Stomach (tissue), 8 donors: ENCODE measurements at regions not wholly inside any gene's neighbourhood (a gene's known extent, or its start where the extent isn't known, plus 50 kb on each side); places are given as distances from the start of the nearest gene placed in this dataset.

Experiments
- DNase-seq, 2 donors: peaks; one replicate each; pipeline versions ENCODE4 v3.0.0 to v3.0.0-alpha.2; 2013 to 2019
- H3K27ac ChIP-seq, 5 donors: fragments of 200-600 bp in 4 of 5; sonication (generic) in 4 of 5; one replicate each; pipeline ENCODE4 v1.5.1; 2013 to 2019; ENCODE audit warnings: mild to moderate bottlenecking in 1 of 5, moderate library complexity in 1 of 5
- H3K27me3 ChIP-seq, 3 donors: fragments of 200-600 bp; sonication (generic); one replicate each; pipeline ENCODE4 v1.5.1; 2017 to 2019; ENCODE audit warnings: mixed run types in 1 of 3
- H3K36me3 ChIP-seq, 4 donors: fragments of 200-600 bp; sonication (generic); 1 replicate in 3 of 4; 2 replicates in 1 of 4; pipeline ENCODE4 v1.5.1; 2016 to 2019
- H3K4me1 ChIP-seq, 4 donors: fragments of 200-600 bp; sonication (generic); one replicate each; pipeline ENCODE4 v1.5.1; 2016 to 2019
- H3K4me3 ChIP-seq, 4 donors: fragments of 200-600 bp; sonication (generic) in 3 of 4; one replicate each; pipeline ENCODE4 v1.5.1; 2016 to 2019; ENCODE audit warnings: mild to moderate bottlenecking in 1 of 4
- H3K9me3 ChIP-seq, 4 donors: fragments of 200-600 bp; sonication (generic); one replicate each; pipeline ENCODE4 v1.5.1; 2016 to 2019
- CTCF ChIP-seq, 7 experiments: fragments of 450-650 bp in 4 of 7; fragments of 200-600 bp in 3 of 7; sonication (generic) in 3 of 7; IDR thresholded peaks; one replicate each; pipeline ENCODE4 v1.5.1; 2016 to 2019; ENCODE audit warnings: antibody characterized with exemption in 7 of 7, control low read depth in 2 of 7, mild to moderate bottlenecking in 1 of 7
- EP300 ChIP-seq: sonication (generic); formaldehyde crosslinking; IDR thresholded peaks from one replicate; pipeline ENCODE4 v1.6.1; 2017; ENCODE audit warnings: antibody characterized with exemption
- POLR2A ChIP-seq, 4 donors: fragments of 450-650 bp; IDR thresholded peaks; one replicate each; pipeline ENCODE4 v1.6.1; 2016; ENCODE audit warnings: antibody characterized with exemption in 4 of 4, control low read depth in 2 of 4, mild to moderate bottlenecking in 1 of 4, moderate library complexity in 1 of 4
- POLR2AphosphoS5 ChIP-seq, 3 donors: sonication (generic); formaldehyde crosslinking; IDR thresholded peaks; one replicate each; pipeline ENCODE4 v1.6.1; 2016; ENCODE audit warnings: antibody characterized with exemption in 3 of 3
- WGBS, 5 donors: extraction: QIAGEN DNeasy Blood & Tissue Kit in 3 of 5; methylation state at CpG; one replicate each; pipeline versions ENCODE4 v1.1.5 to v1.1.7; 2013 to 2018; 5-methylcytosine and 5-hydroxymethylcytosine counted together
- intact Hi-C: fragments of 100-400 bp; cut with DNase I; formaldehyde crosslinking; loops from one replicate; pipeline ENCODE4 v1.15.1; 2023; ENCODE audit warnings: low total_unique reads
- donor health status: healthy with polysubstance abuse.
- donor health status: Bipolar disorder and iron deficiency.
- donor health status: healthy.

- Histone ChIP-seq H3K9me3 (no peaks in the 10 kb centered on the region), H3K27me3 (no peaks in the 10 kb centered on the region), H3K36me3 (no peaks in the 10 kb centered on the region), H3K4me1 (peaks cover 1 to 11% (median 3%) of the 10 kb centered on the region in 4 donors), H3K4me3 (no peak overlapping the region), H3K27ac (no peak overlapping the region)
- no peak for TF ChIP-seq CTCF (IDR thresholded peaks at IDR 0.05)
- TF ChIP-seq POLR2AphosphoS5 (IDR thresholded peaks at IDR 0.05) = no peak
- TF ChIP-seq EP300 = no peak
- TF ChIP-seq POLR2A (IDR thresholded peaks at IDR 0.05) = no peak
- 95 to 100% (median 96%) methylated on average over 10 of the region's 10 CpGs for WGBS, 5 donors
- no peak for DNase-seq
- intact Hi-C loops = no loop called here
Observed at GRCh38 chr12:91959220-91959619, 186.4 kb downstream of the BTG1 start.

- DNase-seq = no peak
- no peak overlapping the region for H3K4me3 ChIP-seq
- TF ChIP-seq POLR2AphosphoS5 (IDR thresholded peaks at IDR 0.05) (no peak), EP300 (no peak), CTCF (IDR thresholded peaks at IDR 0.05) (no peak), POLR2A (IDR thresholded peaks at IDR 0.05) (no peak)
- H3K27me3 ChIP-seq = no peaks in the 10 kb centered on the region
- intact Hi-C loops = no loop called here
- no peak overlapping the region for H3K27ac ChIP-seq
- peaks cover 5 to 15% (median 6%) of the 10 kb centered on the region in 4 donors for H3K4me1 ChIP-seq
- H3K9me3 ChIP-seq = no peaks in the 10 kb centered on the region
- H3K36me3 ChIP-seq = no peaks in the 10 kb centered on the region
- 85 to 93% (median 87%) methylated on average over 5 of the region's 5 CpGs for WGBS, 5 donors
Observed at GRCh38 chr12:91958816-91959215, 186.8 kb downstream of the BTG1 start.

DNA sequence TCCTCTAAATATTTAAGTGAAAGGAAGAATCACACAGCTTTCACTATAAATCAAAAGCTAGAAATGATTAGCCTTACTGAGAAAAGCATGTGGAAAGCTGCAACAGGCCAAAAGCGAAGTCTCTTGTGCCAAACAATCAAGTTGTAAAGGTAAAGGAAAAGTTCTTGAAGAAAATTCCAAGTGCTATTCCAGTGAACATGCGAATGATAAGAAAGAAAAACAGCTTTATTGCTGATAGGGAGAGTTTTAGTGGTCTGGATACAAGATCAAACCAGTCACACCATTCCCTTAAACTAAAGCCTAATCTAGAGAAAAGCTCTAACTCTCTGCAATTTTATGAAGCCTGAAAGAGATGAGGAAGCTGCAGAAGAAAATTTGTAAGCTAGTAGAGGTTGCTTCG is 190.9 kb downstream of the BTG1 start:
- no peaks in the 10 kb centered on the region for H3K9me3 ChIP-seq
- no peak for DNase-seq
- intact Hi-C loops = no loop called here
- H3K4me3 ChIP-seq = no peak overlapping the region
- TF ChIP-seq POLR2A (IDR thresholded peaks at IDR 0.05) (no peak), CTCF (IDR thresholded peaks at IDR 0.05) (no peak), EP300 (no peak), POLR2AphosphoS5 (IDR thresholded peaks at IDR 0.05) (no peak)
- WGBS, 5 donors = 34 to 59% (median 49%) methylated on average over 3 of the region's 3 CpGs
- H3K27ac ChIP-seq = peak overlapping the region; percentile 38 to 77 (median 54)
- no peaks in the 10 kb centered on the region for H3K27me3 ChIP-seq
- H3K36me3 ChIP-seq = no peaks in the 10 kb centered on the region
- peaks cover 6 to 27% (median 13%) of the 10 kb centered on the region in 4 donors for H3K4me1 ChIP-seq

GRCh38 chr12:91954326-91954725 is 191.3 kb downstream of the BTG1 start:
- Histone ChIP-seq H3K4me3 (no peak overlapping the region), H3K36me3 (no peaks in the 10 kb centered on the region), H3K9me3 (no peaks in the 10 kb centered on the region), H3K4me1 (peaks cover 6 to 27% (median 13%) of the 10 kb centered on the region in 4 donors), H3K27me3 (no peaks in the 10 kb centered on the region), H3K27ac (peak overlapping the region; percentile 38 to 77 (median 54))
- 24 to 49% (median 35%) methylated on average over 4 of the region's 4 CpGs for WGBS, 5 donors
- DNase-seq = peak; percentile 33 to 61
- intact Hi-C loops = no loop called here
- TF ChIP-seq POLR2AphosphoS5 (IDR thresholded peaks at IDR 0.05) (peak in 1 of 3 donors; percentile 55), EP300 (no peak), POLR2A (IDR thresholded peaks at IDR 0.05) (no peak)

- H3K36me3 ChIP-seq = no peaks in the 10 kb centered on the region
- TF ChIP-seq POLR2AphosphoS5 (IDR thresholded peaks at IDR 0.05) = peak in 1 of 3 donors; percentile 52
- no peak for TF ChIP-seq CTCF (IDR thresholded peaks at IDR 0.05)
- peaks cover 6 to 27% (median 13%) of the 10 kb centered on the region in 4 donors for H3K4me1 ChIP-seq
- H3K4me3 ChIP-seq = no peak overlapping the region
- DNase-seq = peak in 1 of 2 donors; percentile 66
- no peaks in the 10 kb centered on the region for H3K9me3 ChIP-seq
- intact Hi-C loops = no loop called here
- no peaks in the 10 kb centered on the region for H3K27me3 ChIP-seq
- H3K27ac ChIP-seq = peak overlapping the region in 3 of 5 donors; percentile 11 to 50 (median 28)
Observed at GRCh38 chr12:91952916-91953315, 192.7 kb downstream of the BTG1 start.
